B cell (primary cell): ENCODE measurements at regions not wholly inside any gene's neighbourhood (a gene's known extent, or its start where the extent isn't known, plus 50 kb on each side); places are given as distances from the start of the nearest gene placed in this dataset.

Experiments used
- ATAC-seq: fragments of 200-7000 bp; cut with Tn5 transposase; one replicate; pipeline ENCODE4 v1.10.0; 2021; ENCODE audit warnings: low read depth, mild to moderate bottlenecking, moderate number of reproducible peaks, moderate library complexity
- CTCF ChIA-PET: fragments of 350-600 bp; sonication (Branson Sonifier 250); formaldehyde crosslinking; loops from one replicate; lab custom pipeline; 2021; ENCODE audit warnings: antibody characterized with exemption, inconsistent platforms; lab: Charles Lee
- POLR2A ChIA-PET: fragments of 350-600 bp; sonication (Branson Sonifier 250); formaldehyde crosslinking; loops from one replicate; lab custom pipeline; 2021; ENCODE audit warnings: antibody characterized with exemption; lab: Charles Lee
- DNase-seq: peaks from one replicate; pipeline ENCODE4 v3.0.0; 2013
- H2AFZ ChIP-seq: 2 replicates; pipeline ENCODE4 v1.6.1; 2012; ENCODE audit warnings: mild to moderate bottlenecking, low read depth, low read length; ENCODE audit not compliant: insufficient read depth, poor library complexity, severe bottlenecking
- H3K27ac ChIP-seq, 2 donors: 1 replicate in 1 of 2; 2 replicates in 1 of 2; pipeline ENCODE4 v1.5.1; 2012 to 2013; ENCODE audit warnings: low read length in 2 of 2, mild to moderate bottlenecking in 2 of 2, moderate library complexity in 1 of 2
- H3K27me3 ChIP-seq, 4 experiments: fragments of 200-600 bp in 1 of 4; sonication (generic) in 1 of 4; replicated peaks in 1 of 4; 1 replicate in 2 of 4; 2 replicates in 2 of 4; pipeline versions ENCODE4 v1.6.1 to v1.7.0; 2013 to 2016; ENCODE audit warnings: low read length in 3 of 4, mild to moderate bottlenecking in 2 of 4, mixed read lengths in 1 of 4, moderate library complexity in 1 of 4; ENCODE audit not compliant: insufficient read depth in 4 of 4, control insufficient read depth in 3 of 4; ENCODE audit errors: control extremely low read depth in 1 of 4
- H3K36me3 ChIP-seq, 2 experiments: replicated peaks in 1 of 2; 1 replicate in 1 of 2; 2 replicates in 1 of 2; pipeline versions ENCODE4 v1.6.1 to v1.7.1; 2013; ENCODE audit warnings: low read length in 1 of 2; ENCODE audit not compliant: insufficient read depth in 2 of 2, control insufficient read depth in 1 of 2; ENCODE audit errors: control extremely low read depth in 1 of 2, extremely low read depth in 1 of 2
- H3K4me1 ChIP-seq, 2 donors: fragments of 200-600 bp in 1 of 2; sonication (generic) in 1 of 2; 1 replicate in 1 of 2; 2 replicates in 1 of 2; pipeline versions ENCODE4 v1.5.1 to v1.6.1; 2013 to 2017; ENCODE audit warnings: low read length in 2 of 2; ENCODE audit not compliant: control insufficient read depth in 2 of 2, insufficient read depth in 2 of 2
- H3K4me2 ChIP-seq: replicated peaks from 2 replicates; pipeline ENCODE3; 2012; ENCODE audit warnings: mild to moderate bottlenecking, low read depth, low read length; ENCODE audit not compliant: poor library complexity, severe bottlenecking
- H3K4me3 ChIP-seq, 5 experiments: fragments of 200-600 bp in 1 of 5; sonication (generic) in 1 of 5; 1 replicate in 3 of 5; 2 replicates in 2 of 5; pipeline versions ENCODE4 v1.5.1 to v1.7.0; 2011 to 2016; ENCODE audit warnings: low read length in 4 of 5, mild to moderate bottlenecking in 4 of 5, low read depth in 2 of 5, control low read depth in 1 of 5, moderate library complexity in 1 of 5; ENCODE audit not compliant: insufficient read depth in 1 of 5; ENCODE audit errors: control extremely low read depth in 1 of 5, extremely low read depth in 1 of 5
- H3K79me2 ChIP-seq: fragments of 200-600 bp; sonication (generic); one replicate; pipeline ENCODE4 v1.6.0; 2016; ENCODE audit warnings: low read length; ENCODE audit not compliant: control insufficient read depth, insufficient read depth
- H3K9ac ChIP-seq: fragments of 200-600 bp; sonication (generic); 2 replicates; pipeline ENCODE4 v1.6.1; 2017; ENCODE audit warnings: mild to moderate bottlenecking, low read length, moderate library complexity
- H3K9me3 ChIP-seq, 3 donors: one replicate each; pipeline versions ENCODE4 v1.6.1 to v1.7.1; 2013; ENCODE audit warnings: low read length in 2 of 3; ENCODE audit not compliant: control insufficient read depth in 2 of 3, insufficient read depth in 1 of 3; ENCODE audit errors: control extremely low read depth in 1 of 3
- H4K20me1 ChIP-seq: 2 replicates; pipeline ENCODE4 v1.6.0; 2012; ENCODE audit warnings: mild to moderate bottlenecking, low read length; ENCODE audit not compliant: insufficient read depth, control insufficient read depth, poor library complexity, severe bottlenecking
- H3K27ac Mint-ChIP-seq: one replicate; pipeline ENCODE4 v1.8.0; 2021; ENCODE audit warnings: mixed read lengths
- H3K27me3 Mint-ChIP-seq: one replicate; pipeline ENCODE4 v1.8.0; 2021; ENCODE audit warnings: mixed read lengths
- H3K4me1 Mint-ChIP-seq: one replicate; pipeline ENCODE4 v1.8.0; 2021; ENCODE audit warnings: mixed read lengths
- H3K4me3 Mint-ChIP-seq: one replicate; pipeline ENCODE4 v1.8.0; 2021; ENCODE audit warnings: mixed read lengths
- H3K9me3 Mint-ChIP-seq: one replicate; pipeline ENCODE4 v1.8.0; 2022; ENCODE audit warnings: mixed read lengths; ENCODE audit not compliant: insufficient read depth
- EZH2 ChIP-seq: IDR thresholded peaks from 2 replicates; pipeline ENCODE4 v1.6.1; 2012; ENCODE audit warnings: borderline replicate concordance, low read depth, mild to moderate bottlenecking, moderate library complexity, low read length; ENCODE audit not compliant: insufficient read depth, poor library complexity, severe bottlenecking
- WGBS: methylation state at CpG from one replicate; pipeline ENCODE4 v1.1.5; 2013; ENCODE audit warnings: missing lambda C conversion rate; ENCODE audit not compliant: insufficient coverage; 5-methylcytosine and 5-hydroxymethylcytosine counted together
- intact Hi-C: fragments of 100-400 bp; cut with micrococcal nuclease; formaldehyde crosslinking; loops from one replicate; pipeline ENCODE4 v1.10.0; 2022
- TF ChIP-seq, protein P1 (sequence below): fragments of 200-600 bp; IDR thresholded peaks from one replicate; pipeline ENCODE4 v1.8.0; 2022; ENCODE audit warnings: antibody characterized with exemption, mild to moderate bottlenecking

DNA sequence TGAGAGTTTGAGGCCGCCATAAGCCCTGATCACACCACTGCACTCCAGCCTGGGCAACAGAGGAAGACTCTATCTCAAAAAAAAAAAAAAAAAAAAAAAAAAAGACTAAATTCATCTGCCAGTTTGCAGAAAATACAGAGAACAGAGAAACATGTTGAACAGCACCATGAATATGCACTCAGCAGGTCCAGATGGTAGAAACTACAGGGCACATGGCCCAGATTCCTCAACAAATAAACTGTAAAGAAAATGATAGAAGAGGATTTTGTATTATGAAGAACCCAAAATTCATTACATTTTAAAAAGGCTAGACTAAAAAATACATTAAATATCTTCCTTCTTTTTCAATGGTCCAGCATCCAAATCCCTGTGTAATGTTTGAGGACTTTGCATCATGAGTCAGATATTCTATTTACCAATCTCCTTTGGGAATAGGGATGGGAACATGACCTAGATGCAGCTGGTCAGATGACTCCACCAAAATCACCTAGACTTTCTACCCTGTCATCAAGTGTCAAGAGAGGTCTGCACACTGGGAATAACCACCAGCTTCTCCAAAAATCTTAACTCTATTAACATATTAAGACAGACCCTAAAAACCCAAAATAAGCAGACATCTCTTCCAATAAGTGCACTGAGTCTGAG, 189.1 kb upstream of the TCF21 start:
- Histone ChIP-seq H2AFZ (no peak overlapping the region), H3K79me2 (no peaks in the 10 kb centered on the region), H3K36me3 (no peaks in the 10 kb centered on the region), H3K27ac (no peak overlapping the region), H3K27me3 (no peaks in the 10 kb centered on the region), H4K20me1 (no peaks in the 10 kb centered on the region), H3K9me3 (peaks cover 0 to 4% (median 0%) of the 10 kb centered on the region in 3 donors), H3K4me1 (no peaks in the 10 kb centered on the region), H3K9ac (no peak overlapping the region), H3K4me3 (no peak overlapping the region), H3K4me2 (no peak overlapping the region)
- TF ChIP-seq, protein P1, sequence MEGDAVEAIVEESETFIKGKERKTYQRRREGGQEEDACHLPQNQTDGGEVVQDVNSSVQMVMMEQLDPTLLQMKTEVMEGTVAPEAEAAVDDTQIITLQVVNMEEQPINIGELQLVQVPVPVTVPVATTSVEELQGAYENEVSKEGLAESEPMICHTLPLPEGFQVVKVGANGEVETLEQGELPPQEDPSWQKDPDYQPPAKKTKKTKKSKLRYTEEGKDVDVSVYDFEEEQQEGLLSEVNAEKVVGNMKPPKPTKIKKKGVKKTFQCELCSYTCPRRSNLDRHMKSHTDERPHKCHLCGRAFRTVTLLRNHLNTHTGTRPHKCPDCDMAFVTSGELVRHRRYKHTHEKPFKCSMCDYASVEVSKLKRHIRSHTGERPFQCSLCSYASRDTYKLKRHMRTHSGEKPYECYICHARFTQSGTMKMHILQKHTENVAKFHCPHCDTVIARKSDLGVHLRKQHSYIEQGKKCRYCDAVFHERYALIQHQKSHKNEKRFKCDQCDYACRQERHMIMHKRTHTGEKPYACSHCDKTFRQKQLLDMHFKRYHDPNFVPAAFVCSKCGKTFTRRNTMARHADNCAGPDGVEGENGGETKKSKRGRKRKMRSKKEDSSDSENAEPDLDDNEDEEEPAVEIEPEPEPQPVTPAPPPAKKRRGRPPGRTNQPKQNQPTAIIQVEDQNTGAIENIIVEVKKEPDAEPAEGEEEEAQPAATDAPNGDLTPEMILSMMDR: no peak
- TF ChIP-seq EZH2: no peak
- CTCF ChIA-PET: no interaction called here
- H3K9me3 Mint-ChIP-seq: peaks cover 6% of the 10 kb centered on the region
- no peak for DNase-seq
- H3K27ac Mint-ChIP-seq: no peak overlapping the region
- ATAC-seq: no peak
- intact Hi-C loops: no loop called here
- no peaks in the 10 kb centered on the region for H3K4me1 Mint-ChIP-seq
- no CpG with 5 or more reads among the region's 1 CpG for WGBS
- POLR2A ChIA-PET: no interaction called here
- H3K4me3 Mint-ChIP-seq: no peak overlapping the region
- H3K27me3 Mint-ChIP-seq: peaks cover 10% of the 10 kb centered on the region

DNA sequence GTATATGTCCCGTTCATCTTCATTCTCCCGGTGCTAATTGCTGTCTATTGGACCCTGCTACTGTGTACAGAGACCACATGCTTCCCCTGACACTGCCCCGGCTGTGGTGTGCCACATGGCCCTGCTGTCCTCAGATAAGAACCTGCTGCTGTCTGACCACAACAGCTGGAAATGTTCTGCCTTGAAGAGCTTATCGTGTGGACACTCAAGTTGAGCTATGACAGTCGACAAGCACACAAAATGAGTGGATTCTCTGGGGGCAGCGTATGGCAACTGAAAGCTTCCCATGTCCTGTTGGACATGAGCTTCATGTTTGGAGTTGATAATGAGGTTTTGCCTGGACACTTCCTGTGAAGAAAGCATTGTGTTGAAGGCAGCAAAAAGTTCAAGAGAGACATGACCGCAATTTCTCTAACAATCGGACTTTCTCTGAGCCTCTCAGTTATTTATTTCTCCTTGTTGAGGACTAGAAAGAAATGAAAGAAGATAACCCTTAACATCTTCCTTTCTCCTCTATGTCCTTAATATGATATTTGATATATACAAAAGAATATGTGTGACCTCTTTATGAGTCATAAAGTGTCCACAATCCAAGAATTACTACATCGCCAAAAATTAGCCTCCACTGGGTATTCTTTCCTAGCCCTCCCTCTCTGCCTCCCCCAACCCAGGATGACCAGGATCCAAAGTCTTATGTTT, 187.1 kb upstream of the TCF21 start:
- H3K36me3 ChIP-seq: no peaks in the 10 kb centered on the region
- H3K4me1 ChIP-seq: no peaks in the 10 kb centered on the region
- no peak overlapping the region for H3K9ac ChIP-seq
- H3K27me3 ChIP-seq: no peaks in the 10 kb centered on the region
- CTCF ChIA-PET: no interaction called here
- Mint-ChIP-seq H3K9me3 (peaks cover 6% of the 10 kb centered on the region), H3K27me3 (peaks cover 10% of the 10 kb centered on the region), H3K27ac (no peak overlapping the region), H3K4me3 (no peak overlapping the region), H3K4me1 (no peaks in the 10 kb centered on the region)
- intact Hi-C loops: no loop called here
- TF ChIP-seq, protein P1: no peak
- TF ChIP-seq EZH2: no peak
- no peak overlapping the region for H3K4me2 ChIP-seq
- WGBS: 3% methylated on average over 6 of the region's 9 CpGs
- H3K4me3 ChIP-seq: no peak overlapping the region
- ATAC-seq: no peak
- DNase-seq: no peak
- POLR2A ChIA-PET: no interaction called here
- no peak overlapping the region for H3K27ac ChIP-seq
- H3K79me2 ChIP-seq: no peaks in the 10 kb centered on the region
- H3K9me3 ChIP-seq: peaks cover 0 to 4% (median 0%) of the 10 kb centered on the region in 3 donors
- no peak overlapping the region for H2AFZ ChIP-seq
- no peaks in the 10 kb centered on the region for H4K20me1 ChIP-seq
